ENCODE measurements at regions not wholly inside any gene's neighbourhood (a gene's known extent, or its start where the extent isn't known, plus 50 kb on each side); places are given as distances from the start of the nearest gene placed in this dataset.
"Not testable (repeated sequence)": the region's sequence is repeated elsewhere in the genome, so short reads cannot be mapped to it uniquely, and the experiment has no call there.

GRCh38 chr5:117740268-117740667, 1165.6 kb upstream of the SEMA6A start:
- H3K4me1 Mint-ChIP-seq, result no peaks in the 10 kb centered on the region
- no peak for ATAC-seq
- DNase-seq, result no peak
- H3K4me3 Mint-ChIP-seq, result no peak overlapping the region
- H3K27me3 Mint-ChIP-seq, result no peaks in the 10 kb centered on the region
- H3K27ac Mint-ChIP-seq, result no peak overlapping the region
- peaks cover 13 to 15% of the 10 kb centered on the region in 2 donors for H3K9me3 Mint-ChIP-seq

GRCh38 chr5:117738571-117738970, 1163.9 kb upstream of the SEMA6A start:
- Mint-ChIP-seq H3K27ac (no peak overlapping the region), H3K4me3 (no peak overlapping the region), H3K4me1 (no peaks in the 10 kb centered on the region), H3K9me3 (peaks cover 12 to 15% of the 10 kb centered on the region in 2 donors), H3K27me3 (no peaks in the 10 kb centered on the region)
- DNase-seq, result no peak
- ATAC-seq, result no peak

DNA sequence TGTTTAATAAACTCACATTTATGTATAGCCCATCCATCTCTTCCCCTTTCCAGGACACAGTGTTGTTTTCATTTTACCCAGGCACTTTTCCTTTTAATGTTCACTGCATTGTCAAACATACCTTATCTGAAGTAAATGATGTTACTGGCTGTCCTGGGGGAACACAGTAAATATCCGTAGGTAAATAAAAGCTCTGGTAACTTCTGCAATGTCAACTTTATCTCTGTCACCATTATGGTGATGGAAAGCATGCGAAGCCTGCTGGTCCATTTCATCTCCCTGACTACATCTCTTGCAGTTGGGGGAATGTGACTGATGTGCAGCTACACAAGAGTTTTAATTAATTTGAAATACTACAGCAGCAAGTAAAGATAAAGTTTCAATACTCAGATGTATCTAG, 1162.1 kb upstream of the SEMA6A start:
- no peak overlapping the region for H3K27ac Mint-ChIP-seq
- no peak for ATAC-seq
- H3K4me3 Mint-ChIP-seq, result no peak overlapping the region
- H3K9me3 Mint-ChIP-seq, result peaks cover 12 to 15% of the 10 kb centered on the region in 2 donors
- no peaks in the 10 kb centered on the region for H3K27me3 Mint-ChIP-seq
- no peak for DNase-seq
- no peaks in the 10 kb centered on the region for H3K4me1 Mint-ChIP-seq

GRCh38 chr5:117734056-117734455, 1159.4 kb upstream of the SEMA6A start:
- Mint-ChIP-seq H3K27ac (no peak overlapping the region), H3K4me3 (no peak overlapping the region), H3K27me3 (no peaks in the 10 kb centered on the region), H3K4me1 (no peaks in the 10 kb centered on the region), H3K9me3 (peaks cover 12 to 24% of the 10 kb centered on the region in 2 donors)
- DNase-seq (no peak), ATAC-seq (no peak)

DNA sequence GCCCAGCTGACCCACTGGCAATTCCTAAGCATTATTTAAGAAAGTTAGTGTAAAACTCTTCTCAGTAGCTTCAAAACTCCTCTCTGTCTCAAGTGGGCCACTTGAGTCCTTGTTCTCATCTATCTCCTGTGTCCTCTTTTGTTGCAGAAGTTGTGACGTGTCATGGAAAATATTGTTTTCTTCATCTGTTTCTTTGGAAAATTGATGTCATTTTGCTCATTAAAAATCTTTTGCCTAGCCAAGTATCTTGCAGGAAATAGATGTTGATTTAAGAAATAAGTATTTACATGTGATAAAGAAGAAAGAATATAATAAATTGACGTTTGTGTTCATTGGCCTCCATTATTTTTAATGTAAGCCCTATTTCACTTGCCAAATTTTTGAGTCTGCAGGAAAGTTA, 1158.4 kb upstream of the SEMA6A start:
- Mint-ChIP-seq H3K4me1 (no peaks in the 10 kb centered on the region), H3K27ac (no peak overlapping the region), H3K9me3 (peaks cover 11 to 21% of the 10 kb centered on the region in 2 donors), H3K4me3 (no peak overlapping the region), H3K27me3 (no peaks in the 10 kb centered on the region)
- ATAC-seq (no peak), DNase-seq (no peak)

DNA sequence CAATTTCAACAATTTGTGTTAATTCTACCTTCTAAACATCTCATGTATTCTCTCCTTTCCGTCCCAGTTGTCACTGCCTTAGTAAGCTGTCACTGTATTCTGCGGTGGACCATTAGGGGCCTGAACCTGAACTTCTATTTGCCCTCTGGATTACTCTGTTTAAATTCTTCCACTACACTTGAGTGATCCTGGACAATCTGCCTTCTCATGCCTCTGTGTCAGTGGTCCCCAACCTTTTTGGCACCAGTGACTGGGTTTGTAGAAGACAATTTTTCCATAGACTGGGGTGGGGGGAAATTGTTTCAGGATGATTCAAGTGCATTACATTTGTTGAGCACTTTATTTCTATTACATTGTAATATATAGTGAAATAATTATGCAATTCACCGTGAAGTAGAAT, 1157.6 kb upstream of the SEMA6A start:
- DNase-seq (no peak), ATAC-seq (no peak)
- H3K27ac Mint-ChIP-seq, result no peak overlapping the region
- H3K4me1 Mint-ChIP-seq, result no peaks in the 10 kb centered on the region
- no peaks in the 10 kb centered on the region for H3K27me3 Mint-ChIP-seq
- H3K4me3 Mint-ChIP-seq, result no peak overlapping the region
- H3K9me3 Mint-ChIP-seq, result peaks cover 4 to 13% of the 10 kb centered on the region in 2 donors

- ATAC-seq (no peak), DNase-seq (no peak)
- H3K27ac Mint-ChIP-seq, result no peak overlapping the region
These were observed 1156.8 kb upstream of the SEMA6A start for GRCh38 chr5:117731446-117731845.

GRCh38 chr5:117720784-117721183, 1146.2 kb upstream of the SEMA6A start:
- H3K4me1 Mint-ChIP-seq, ATAC-seq, H3K27me3 Mint-ChIP-seq, DNase-seq, H3K4me3 Mint-ChIP-seq, H3K9me3 Mint-ChIP-seq, H3K27ac Mint-ChIP-seq: not testable (repeated sequence)

More at GRCh38 chr5:117731446-117731845, 1156.8 kb upstream of the SEMA6A start:
- H3K4me1 Mint-ChIP-seq, result no peaks in the 10 kb centered on the region
- H3K9me3 Mint-ChIP-seq, result peaks cover 4 to 9% of the 10 kb centered on the region in 2 donors
- no peaks in the 10 kb centered on the region for H3K27me3 Mint-ChIP-seq
- no peak overlapping the region for H3K4me3 Mint-ChIP-seq

DNA sequence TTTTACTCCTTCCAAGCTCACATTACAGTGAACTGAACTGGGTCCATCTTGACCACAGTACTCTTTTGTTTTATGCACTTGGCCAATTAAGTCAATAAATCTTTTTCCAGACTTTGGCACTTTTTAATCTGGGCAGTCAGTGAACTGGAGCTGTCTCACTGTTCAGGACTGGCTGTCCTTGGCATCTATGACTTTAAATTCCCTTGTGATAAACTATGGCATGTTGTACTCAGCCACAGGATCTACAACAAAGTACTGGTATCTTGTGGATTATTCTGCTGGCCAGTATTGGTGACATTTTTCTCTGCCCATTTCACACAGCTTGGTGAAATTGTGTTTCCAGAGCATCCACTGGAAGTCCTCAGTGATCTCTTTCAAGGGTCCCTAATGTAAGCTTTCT, 1144.8 kb upstream of the SEMA6A start:
- no peak overlapping the region for H3K4me3 Mint-ChIP-seq
- H3K9me3 Mint-ChIP-seq, result peaks cover 9 to 15% of the 10 kb centered on the region in 2 donors
- H3K4me1 Mint-ChIP-seq, result no peaks in the 10 kb centered on the region
- DNase-seq (no peak), ATAC-seq (no peak)
- no peak overlapping the region for H3K27ac Mint-ChIP-seq
- H3K27me3 Mint-ChIP-seq, result no peaks in the 10 kb centered on the region

- Mint-ChIP-seq H3K9me3 (peaks cover 27 to 29% of the 10 kb centered on the region in 2 donors), H3K27ac (no peak overlapping the region), H3K27me3 (no peaks in the 10 kb centered on the region), H3K4me1 (no peaks in the 10 kb centered on the region), H3K4me3 (no peak overlapping the region)
- DNase-seq (peak in 1 of 2 donors; percentile 0), ATAC-seq (no peak)
These were observed 1139.1 kb upstream of the SEMA6A start for GRCh38 chr5:117713585-117714198.

- H3K9me3 Mint-ChIP-seq, result peaks cover 0 to 7% of the 10 kb centered on the region in 2 donors
- H3K4me3 Mint-ChIP-seq, result no peak overlapping the region
- no peaks in the 10 kb centered on the region for H3K27me3 Mint-ChIP-seq
- no peaks in the 10 kb centered on the region for H3K4me1 Mint-ChIP-seq
- ATAC-seq, result no peak
- H3K27ac Mint-ChIP-seq, result no peak overlapping the region
- DNase-seq, result no peak
These were observed 1126.4 kb upstream of the SEMA6A start for GRCh38 chr5:117701062-117701461.

GRCh38 chr5:117692606-117693005, 1118.0 kb upstream of the SEMA6A start:
- Mint-ChIP-seq H3K4me3 (no peak overlapping the region), H3K27ac (no peak overlapping the region), H3K27me3 (no peaks in the 10 kb centered on the region), H3K9me3 (no peaks in the 10 kb centered on the region), H3K4me1 (no peaks in the 10 kb centered on the region)
- DNase-seq, result no peak
- no peak for ATAC-seq

- ATAC-seq (no peak), DNase-seq (no peak)
- H3K27ac Mint-ChIP-seq, result no peak overlapping the region
These were observed 1116.7 kb upstream of the SEMA6A start for GRCh38 chr5:117691081-117691870.

GRCh38 chr5:117690612-117691011, 1116.0 kb upstream of the SEMA6A start:
- Mint-ChIP-seq H3K4me1 (no peaks in the 10 kb centered on the region), H3K4me3 (no peak overlapping the region), H3K9me3 (peaks cover 0 to 4% of the 10 kb centered on the region in 2 donors), H3K27me3 (no peaks in the 10 kb centered on the region), H3K27ac (no peak overlapping the region)
- no peak for ATAC-seq
- no peak for DNase-seq

More at GRCh38 chr5:117691081-117691870, 1116.7 kb upstream of the SEMA6A start:
- Mint-ChIP-seq H3K4me1 (no peaks in the 10 kb centered on the region), H3K9me3 (no peaks in the 10 kb centered on the region), H3K27me3 (no peaks in the 10 kb centered on the region), H3K4me3 (no peak overlapping the region)

DNA sequence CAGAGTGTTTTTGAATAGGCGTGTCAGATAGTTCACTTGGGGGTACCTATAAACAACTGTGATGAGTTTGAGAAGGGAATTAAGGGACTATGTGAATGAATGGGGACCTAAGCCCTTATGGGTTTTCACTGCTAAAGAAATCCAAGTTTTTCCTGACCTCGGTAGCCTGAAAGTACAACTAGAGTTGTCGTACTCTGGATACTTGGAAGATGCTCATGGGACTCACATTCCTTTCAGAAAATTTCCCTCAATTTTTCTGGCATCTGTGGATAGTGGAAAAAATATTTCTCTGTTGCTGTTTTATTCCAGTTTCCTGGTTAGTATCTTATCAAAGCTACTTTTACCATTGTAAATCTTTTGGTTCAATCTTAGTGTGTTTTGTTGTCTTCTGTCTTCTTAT, 1112.3 kb upstream of the SEMA6A start:
- Mint-ChIP-seq H3K4me1 (no peaks in the 10 kb centered on the region), H3K9me3 (peaks cover 0 to 12% of the 10 kb centered on the region in 2 donors), H3K27ac (no peak overlapping the region), H3K4me3 (no peak overlapping the region), H3K27me3 (no peaks in the 10 kb centered on the region)
- ATAC-seq, result no peak
- no peak for DNase-seq

GRCh38 chr5:117682416-117682815, 1107.8 kb upstream of the SEMA6A start:
- no peaks in the 10 kb centered on the region for H3K27me3 Mint-ChIP-seq
- H3K27ac Mint-ChIP-seq, result no peak overlapping the region
- DNase-seq, result no peak
- H3K4me1 Mint-ChIP-seq, result no peaks in the 10 kb centered on the region
- ATAC-seq, result no peak
- peaks cover 7 to 12% of the 10 kb centered on the region in 2 donors for H3K9me3 Mint-ChIP-seq
- H3K4me3 Mint-ChIP-seq, result no peak overlapping the region

Measured in stimulated activated naive CD8-positive, alpha-beta T cell treated with anti-CD3 and anti-CD28 coated beads, Interleukin-15, amount 100 ng/mL, for 72 hours (primary cell).